A549 (cell line): ENCODE measurements at regions not wholly inside any gene's neighbourhood (a gene's known extent, or its start where the extent isn't known, plus 50 kb on each side); places are given as distances from the start of the nearest gene placed in this dataset.

ENCODE experiments used
- ATAC-seq, 2 experiments: fragments of 200-7000 bp in 1 of 2; fragments of >200 bp in 1 of 2; cut with Nextera tagmentation in 1 of 2; cut with Tn5 transposase in 1 of 2; 3 replicates each; pipeline versions ENCODE4 v1.8.0 to v1.9.1; 2018 to 2020; ENCODE audit warnings: mild to moderate bottlenecking in 1 of 2, moderate library complexity in 1 of 2
- CTCF ChIA-PET: fragments of 300-600 bp; sonication (Branson Sonifier 250); formaldehyde crosslinking; extraction: SDS; loops from one replicate; lab custom pipeline; 2021; ENCODE audit warnings: antibody characterized with exemption, inconsistent platforms; lab: Yijun Ruan, JAX
- POLR2A ChIA-PET: fragments of 350-600 bp; formaldehyde crosslinking; extraction: SDS; loops from one replicate; lab custom pipeline; 2021; ENCODE audit warnings: antibody characterized with exemption, inconsistent platforms; lab: Yijun Ruan, JAX
- DNase-seq, 2 experiments: peaks; one replicate each; pipeline versions ENCODE4 v3.0.0 to v3.0.0-alpha.2; 2011 to 2016; ENCODE audit warnings: low read depth in 1 of 2, low spot score in 1 of 2
- FAIRE-seq: peaks from 2 replicates; lab custom pipeline; 2011; peaks lifted over from hg19 to GRCh38; lab: Jason Lieb, UNC
- H3K27ac ChIP-seq, 2 experiments: fragments of >200 bp; sonication (Bioruptor Twin); formaldehyde crosslinking; 3 replicates each; pipeline ENCODE4 v1.5.1; 2016 to 2017
- H3K4me1 ChIP-seq: fragments of >200 bp; sonication (Bioruptor Twin); formaldehyde crosslinking; 3 replicates; pipeline ENCODE4 v1.6.1; 2016
- H3K4me2 ChIP-seq: fragments of >200 bp; sonication (Bioruptor Twin); formaldehyde crosslinking; 3 replicates; pipeline ENCODE4 v1.6.1; 2016
- H3K4me3 ChIP-seq: fragments of >200 bp; sonication (Bioruptor Twin); formaldehyde crosslinking; 3 replicates; pipeline ENCODE4 v1.5.1; 2016
- H3K9me3 ChIP-seq: fragments of >200 bp; sonication (Bioruptor Twin); formaldehyde crosslinking; 3 replicates; pipeline ENCODE4 v1.6.1; 2016
- CBX2 ChIP-seq: fragments of 200-600 bp; sonication (generic); IDR thresholded peaks from 2 replicates; pipeline ENCODE4 v1.6.1; 2016; ENCODE audit warnings: low read depth, mild to moderate bottlenecking, borderline replicate concordance
- CBX8 ChIP-seq: fragments of 200-600 bp; sonication (generic); IDR thresholded peaks from 2 replicates; pipeline ENCODE4 v1.6.1; 2016
- EHF ChIP-seq: fragments of 250-450 bp; sonication (Bioruptor Pico); IDR thresholded peaks from 2 replicates; pipeline ENCODE4 v1.5.0; 2020; ENCODE audit warnings: mild to moderate bottlenecking
- EHMT2 ChIP-seq: fragments of 200-600 bp; sonication (generic); IDR thresholded peaks from 2 replicates; pipeline ENCODE4 v1.6.1; 2016; ENCODE audit warnings: antibody characterized with exemption, low read depth, mild to moderate bottlenecking, moderate library complexity
- EP300 ChIP-seq, 2 experiments: fragments of >200 bp; sonication (Bioruptor Twin); formaldehyde crosslinking; IDR thresholded peaks; 2 replicates in 1 of 2; 3 replicates in 1 of 2; pipeline ENCODE4 v1.6.1; 2016 to 2017
- FOSB ChIP-seq: fragments of 250-450 bp; sonication (Bioruptor Pico); IDR thresholded peaks from 2 replicates; pipeline ENCODE4 v1.5.0; 2020; ENCODE audit warnings: mild to moderate bottlenecking, moderate library complexity
- HDAC2 ChIP-seq: fragments of 200-600 bp; sonication (generic); IDR thresholded peaks from 2 replicates; pipeline ENCODE4 v1.6.1; 2016
- HOXB5 ChIP-seq: fragments of 250-450 bp; sonication (Bioruptor Pico); IDR thresholded peaks from 2 replicates; pipeline ENCODE4 v1.5.0; 2020; ENCODE audit warnings: mild to moderate bottlenecking, moderate library complexity
- JUN ChIP-seq, 2 experiments: fragments of >200 bp; sonication (Bioruptor Twin); formaldehyde crosslinking; IDR thresholded peaks; 2 replicates in 1 of 2; 3 replicates in 1 of 2; pipeline ENCODE4 v1.6.1; 2016 to 2017
- KDM1A ChIP-seq: fragments of 200-600 bp; sonication (generic); IDR thresholded peaks from 2 replicates; pipeline ENCODE4 v1.6.1; 2016; ENCODE audit warnings: low read depth, mild to moderate bottlenecking
- MAFK ChIP-seq: fragments of 450-650 bp; IDR thresholded peaks from 2 replicates; pipeline ENCODE4 v1.6.1; 2014; ENCODE audit not compliant: partially characterized antibody
- MAZ ChIP-seq: fragments of 150-350 bp; IDR thresholded peaks from 2 replicates; pipeline ENCODE4 v1.6.1; 2014; ENCODE audit warnings: antibody characterized with exemption, low read depth, low read length, borderline replicate concordance
- NPAS2 ChIP-seq: fragments of 250-450 bp; sonication (Bioruptor Pico); IDR thresholded peaks from 2 replicates; pipeline ENCODE4 v1.8.0; 2022; ENCODE audit warnings: mild to moderate bottlenecking, moderate library complexity, borderline replicate concordance
- PHF8 ChIP-seq: fragments of 200-600 bp; sonication (generic); IDR thresholded peaks from 2 replicates; pipeline ENCODE4 v1.6.1; 2016; ENCODE audit warnings: low read depth, mild to moderate bottlenecking, antibody characterized with exemption, moderate library complexity, borderline replicate concordance
- RNF2 ChIP-seq: fragments of 200-600 bp; sonication (generic); IDR thresholded peaks from 2 replicates; pipeline ENCODE4 v1.6.1; 2016; ENCODE audit warnings: low read depth, mild to moderate bottlenecking, antibody characterized with exemption, moderate library complexity, borderline replicate concordance
- SMC3 ChIP-seq: fragments of >200 bp; sonication (Bioruptor Twin); formaldehyde crosslinking; IDR thresholded peaks from 3 replicates; pipeline ENCODE4 v1.6.1; 2018; ENCODE audit warnings: inconsistent platforms
- SREBF2 ChIP-seq: fragments of 450-650 bp; IDR thresholded peaks from 2 replicates; pipeline ENCODE4 v1.6.1; 2014; ENCODE audit warnings: mild to moderate bottlenecking, moderate library complexity
- TP53 ChIP-seq: fragments of 250-450 bp; sonication (Bioruptor Pico); IDR thresholded peaks from 2 replicates; pipeline ENCODE4 v1.5.0; 2021; ENCODE audit warnings: mild to moderate bottlenecking, moderate library complexity
- WGBS: methylation state at CpG from one replicate; pipeline ENCODE4 v1.1.6; 2017; ENCODE audit errors: missing lambda C conversion rate; 5-methylcytosine and 5-hydroxymethylcytosine counted together
- TF ChIP-seq, protein P1 (sequence below): fragments of >200 bp; sonication (Bioruptor Twin); formaldehyde crosslinking; IDR thresholded peaks from 3 replicates; pipeline ENCODE4 v1.5.1; 2016
- TF ChIP-seq, protein P2 (sequence below): fragments of 250-450 bp; sonication (Bioruptor Pico); IDR thresholded peaks from 2 replicates; pipeline ENCODE4 v1.5.0; 2021; ENCODE audit warnings: mild to moderate bottlenecking, moderate library complexity, borderline replicate concordance
- TF ChIP-seq, protein P3 (sequence below): IDR thresholded peaks from 2 replicates; pipeline ENCODE4 v1.6.1; 2012
- TF ChIP-seq, protein P4 (sequence below): fragments of 200-600 bp; sonication (generic); IDR thresholded peaks from 2 replicates; pipeline ENCODE4 v1.6.1; 2016; ENCODE audit warnings: antibody characterized with exemption, mild to moderate bottlenecking, moderate library complexity
- TF ChIP-seq, protein P5 (sequence below): IDR thresholded peaks from 2 replicates; pipeline ENCODE4 v1.6.1; 2012
- TF ChIP-seq, protein P6 (sequence below): fragments of 450-650 bp; IDR thresholded peaks from 2 replicates; pipeline ENCODE4 v1.6.1; 2014; ENCODE audit warnings: antibody characterized with exemption
- TF ChIP-seq, protein P7 (sequence below): fragments of >200 bp; sonication (Bioruptor Twin); formaldehyde crosslinking; IDR thresholded peaks from 2 replicates; pipeline ENCODE4 v1.6.1; 2016

DNA sequence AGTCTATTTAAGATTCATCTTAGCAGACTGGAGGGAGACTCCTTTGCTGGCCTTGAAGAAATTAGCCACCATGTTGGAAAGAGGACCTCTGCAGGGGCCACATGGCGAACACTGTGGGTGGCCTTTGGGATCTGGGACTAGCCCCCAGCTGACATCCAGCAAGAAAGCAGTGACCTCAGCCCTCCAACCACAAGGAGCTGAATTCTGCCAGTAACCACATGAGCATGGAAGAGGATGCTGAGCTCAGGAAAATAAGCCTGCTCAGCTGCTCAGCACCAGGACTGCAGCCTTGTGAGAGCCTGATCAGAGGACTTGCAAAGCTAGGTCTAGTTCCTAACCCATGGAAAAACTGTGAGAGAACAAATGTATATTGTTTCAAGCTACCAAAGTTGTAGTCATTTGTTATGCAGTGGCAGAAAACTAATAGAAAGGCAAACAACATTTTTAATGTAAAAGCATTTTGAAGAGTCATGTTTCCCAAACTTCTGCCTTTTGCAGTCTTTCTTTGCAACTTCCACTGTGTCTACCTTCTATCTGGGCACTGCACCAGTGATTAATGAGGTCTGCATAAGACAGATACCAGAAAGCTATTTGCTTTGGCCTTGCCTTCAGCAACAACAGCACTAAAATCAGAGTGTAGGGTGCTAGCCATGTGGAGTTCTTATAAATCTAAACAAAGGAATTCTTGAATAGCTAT, 183.7 kb downstream of the FGFR2 start:
- H3K4me3 ChIP-seq: no peak overlapping the region
- ChIA-PET CTCF (interaction anchor here (0.6 kb wide), 1 partner anchor 309 kb away, joined by 3 read pairs; no protein-coding TSS in a partner anchor), POLR2A (no interaction called here)
- TF ChIP-seq HDAC2 (no peak), EHMT2 (no peak), SMC3 (no peak), KDM1A (no peak), PHF8 (no peak), SREBF2 (no peak), EP300 (IDR thresholded peaks at IDR 0.05) (no peak), EHF (no peak), FOSB (CRISPR knock-in tag) (no peak), MAFK (no peak), NPAS2 (CRISPR knock-in tag) (no peak)
- TF ChIP-seq, protein P1, sequence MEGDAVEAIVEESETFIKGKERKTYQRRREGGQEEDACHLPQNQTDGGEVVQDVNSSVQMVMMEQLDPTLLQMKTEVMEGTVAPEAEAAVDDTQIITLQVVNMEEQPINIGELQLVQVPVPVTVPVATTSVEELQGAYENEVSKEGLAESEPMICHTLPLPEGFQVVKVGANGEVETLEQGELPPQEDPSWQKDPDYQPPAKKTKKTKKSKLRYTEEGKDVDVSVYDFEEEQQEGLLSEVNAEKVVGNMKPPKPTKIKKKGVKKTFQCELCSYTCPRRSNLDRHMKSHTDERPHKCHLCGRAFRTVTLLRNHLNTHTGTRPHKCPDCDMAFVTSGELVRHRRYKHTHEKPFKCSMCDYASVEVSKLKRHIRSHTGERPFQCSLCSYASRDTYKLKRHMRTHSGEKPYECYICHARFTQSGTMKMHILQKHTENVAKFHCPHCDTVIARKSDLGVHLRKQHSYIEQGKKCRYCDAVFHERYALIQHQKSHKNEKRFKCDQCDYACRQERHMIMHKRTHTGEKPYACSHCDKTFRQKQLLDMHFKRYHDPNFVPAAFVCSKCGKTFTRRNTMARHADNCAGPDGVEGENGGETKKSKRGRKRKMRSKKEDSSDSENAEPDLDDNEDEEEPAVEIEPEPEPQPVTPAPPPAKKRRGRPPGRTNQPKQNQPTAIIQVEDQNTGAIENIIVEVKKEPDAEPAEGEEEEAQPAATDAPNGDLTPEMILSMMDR: no peak
- TF ChIP-seq, protein P2, sequence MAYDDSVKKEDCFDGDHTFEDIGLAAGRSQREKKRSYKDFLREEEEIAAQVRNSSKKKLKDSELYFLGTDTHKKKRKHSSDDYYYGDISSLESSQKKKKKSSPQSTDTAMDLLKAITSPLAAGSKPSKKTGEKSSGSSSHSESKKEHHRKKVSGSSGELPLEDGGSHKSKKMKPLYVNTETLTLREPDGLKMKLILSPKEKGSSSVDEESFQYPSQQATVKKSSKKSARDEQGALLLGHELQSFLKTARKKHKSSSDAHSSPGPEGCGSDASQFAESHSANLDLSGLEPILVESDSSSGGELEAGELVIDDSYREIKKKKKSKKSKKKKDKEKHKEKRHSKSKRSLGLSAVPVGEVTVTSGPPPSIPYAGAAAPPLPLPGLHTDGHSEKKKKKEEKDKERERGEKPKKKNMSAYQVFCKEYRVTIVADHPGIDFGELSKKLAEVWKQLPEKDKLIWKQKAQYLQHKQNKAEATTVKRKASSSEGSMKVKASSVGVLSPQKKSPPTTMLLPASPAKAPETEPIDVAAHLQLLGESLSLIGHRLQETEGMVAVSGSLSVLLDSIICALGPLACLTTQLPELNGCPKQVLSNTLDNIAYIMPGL (CRISPR knock-in tag): no peak
- TF ChIP-seq, protein P3, sequence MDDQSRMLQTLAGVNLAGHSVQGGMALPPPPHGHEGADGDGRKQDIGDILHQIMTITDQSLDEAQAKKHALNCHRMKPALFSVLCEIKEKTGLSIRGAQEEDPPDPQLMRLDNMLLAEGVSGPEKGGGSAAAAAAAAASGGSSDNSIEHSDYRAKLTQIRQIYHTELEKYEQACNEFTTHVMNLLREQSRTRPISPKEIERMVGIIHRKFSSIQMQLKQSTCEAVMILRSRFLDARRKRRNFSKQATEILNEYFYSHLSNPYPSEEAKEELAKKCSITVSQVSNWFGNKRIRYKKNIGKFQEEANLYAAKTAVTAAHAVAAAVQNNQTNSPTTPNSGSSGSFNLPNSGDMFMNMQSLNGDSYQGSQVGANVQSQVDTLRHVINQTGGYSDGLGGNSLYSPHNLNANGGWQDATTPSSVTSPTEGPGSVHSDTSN: no peak
- DNase-seq: no peak
- WGBS: 11% methylated on average over 1 of the region's 1 CpG
- no peak overlapping the region for H3K27ac ChIP-seq
- H3K4me2 ChIP-seq: no peak overlapping the region
- FAIRE-seq: no peak
- H3K4me1 ChIP-seq: 0 out of 3 replicates have a peak, but pooled peaks cover 4% of the 10 kb centered on the region
- H3K9me3 ChIP-seq: no peaks in the 10 kb centered on the region
- ATAC-seq: no peak

DNA sequence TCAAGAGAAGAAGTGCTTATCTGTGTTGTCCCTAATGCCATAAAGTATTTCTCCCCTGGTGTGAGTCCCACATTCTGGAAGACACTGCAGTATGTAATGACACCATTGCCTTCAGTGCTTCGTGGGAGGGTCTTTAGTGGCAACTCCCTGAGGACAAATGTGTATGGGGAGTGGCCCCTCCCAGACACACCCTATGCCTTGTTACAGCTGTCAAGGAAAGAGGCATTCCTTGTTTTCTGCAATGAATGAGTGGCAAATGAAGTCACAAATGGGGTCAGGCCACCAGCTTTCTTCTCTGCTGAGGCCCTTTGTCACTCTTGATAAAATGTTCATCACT, 183.2 kb downstream of the FGFR2 start:
- 0% methylated on average over 1 of the region's 1 CpG for WGBS
- POLR2A ChIA-PET: no interaction called here
- ATAC-seq: no peak
- TF ChIP-seq, protein P4, sequence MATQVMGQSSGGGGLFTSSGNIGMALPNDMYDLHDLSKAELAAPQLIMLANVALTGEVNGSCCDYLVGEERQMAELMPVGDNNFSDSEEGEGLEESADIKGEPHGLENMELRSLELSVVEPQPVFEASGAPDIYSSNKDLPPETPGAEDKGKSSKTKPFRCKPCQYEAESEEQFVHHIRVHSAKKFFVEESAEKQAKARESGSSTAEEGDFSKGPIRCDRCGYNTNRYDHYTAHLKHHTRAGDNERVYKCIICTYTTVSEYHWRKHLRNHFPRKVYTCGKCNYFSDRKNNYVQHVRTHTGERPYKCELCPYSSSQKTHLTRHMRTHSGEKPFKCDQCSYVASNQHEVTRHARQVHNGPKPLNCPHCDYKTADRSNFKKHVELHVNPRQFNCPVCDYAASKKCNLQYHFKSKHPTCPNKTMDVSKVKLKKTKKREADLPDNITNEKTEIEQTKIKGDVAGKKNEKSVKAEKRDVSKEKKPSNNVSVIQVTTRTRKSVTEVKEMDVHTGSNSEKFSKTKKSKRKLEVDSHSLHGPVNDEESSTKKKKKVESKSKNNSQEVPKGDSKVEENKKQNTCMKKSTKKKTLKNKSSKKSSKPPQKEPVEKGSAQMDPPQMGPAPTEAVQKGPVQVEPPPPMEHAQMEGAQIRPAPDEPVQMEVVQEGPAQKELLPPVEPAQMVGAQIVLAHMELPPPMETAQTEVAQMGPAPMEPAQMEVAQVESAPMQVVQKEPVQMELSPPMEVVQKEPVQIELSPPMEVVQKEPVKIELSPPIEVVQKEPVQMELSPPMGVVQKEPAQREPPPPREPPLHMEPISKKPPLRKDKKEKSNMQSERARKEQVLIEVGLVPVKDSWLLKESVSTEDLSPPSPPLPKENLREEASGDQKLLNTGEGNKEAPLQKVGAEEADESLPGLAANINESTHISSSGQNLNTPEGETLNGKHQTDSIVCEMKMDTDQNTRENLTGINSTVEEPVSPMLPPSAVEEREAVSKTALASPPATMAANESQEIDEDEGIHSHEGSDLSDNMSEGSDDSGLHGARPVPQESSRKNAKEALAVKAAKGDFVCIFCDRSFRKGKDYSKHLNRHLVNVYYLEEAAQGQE: no peak
- TF ChIP-seq, protein P5, sequence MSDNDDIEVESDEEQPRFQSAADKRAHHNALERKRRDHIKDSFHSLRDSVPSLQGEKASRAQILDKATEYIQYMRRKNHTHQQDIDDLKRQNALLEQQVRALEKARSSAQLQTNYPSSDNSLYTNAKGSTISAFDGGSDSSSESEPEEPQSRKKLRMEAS: no peak
- no peak for TF ChIP-seq RNF2
- TF ChIP-seq, protein P6, sequence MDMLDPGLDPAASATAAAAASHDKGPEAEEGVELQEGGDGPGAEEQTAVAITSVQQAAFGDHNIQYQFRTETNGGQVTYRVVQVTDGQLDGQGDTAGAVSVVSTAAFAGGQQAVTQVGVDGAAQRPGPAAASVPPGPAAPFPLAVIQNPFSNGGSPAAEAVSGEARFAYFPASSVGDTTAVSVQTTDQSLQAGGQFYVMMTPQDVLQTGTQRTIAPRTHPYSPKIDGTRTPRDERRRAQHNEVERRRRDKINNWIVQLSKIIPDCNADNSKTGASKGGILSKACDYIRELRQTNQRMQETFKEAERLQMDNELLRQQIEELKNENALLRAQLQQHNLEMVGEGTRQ: no peak
- TF ChIP-seq KDM1A: no peak
- TF ChIP-seq, protein P1: no peak
- no peak for TF ChIP-seq CBX2
- TF ChIP-seq, protein P7, sequence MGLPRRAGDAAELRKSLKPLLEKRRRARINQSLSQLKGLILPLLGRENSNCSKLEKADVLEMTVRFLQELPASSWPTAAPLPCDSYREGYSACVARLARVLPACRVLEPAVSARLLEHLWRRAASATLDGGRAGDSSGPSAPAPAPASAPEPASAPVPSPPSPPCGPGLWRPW: no peak
- TF ChIP-seq HOXB5 (CRISPR knock-in tag): no peak
- no peak for TF ChIP-seq JUN (IDR thresholded peaks at IDR 0.05)
- TF ChIP-seq CBX8: no peak
- no peak for TF ChIP-seq MAZ
- no peak for TF ChIP-seq SMC3
- TF ChIP-seq PHF8: no peak
- no peak for TF ChIP-seq TP53 (CRISPR knock-in tag)

More for the DNA sequence above, 183.2 kb downstream of the FGFR2 start:
- 0 out of 3 replicates have a peak, but pooled peaks cover 4% of the 10 kb centered on the region for H3K4me1 ChIP-seq
- H3K9me3 ChIP-seq: no peaks in the 10 kb centered on the region
- DNase-seq (no peak), FAIRE-seq (no peak)
- CTCF ChIA-PET: no interaction called here
- no peak overlapping the region for H3K4me3 ChIP-seq
- no peak overlapping the region for H3K4me2 ChIP-seq
- no peak overlapping the region for H3K27ac ChIP-seq
